Breast epithelium (tissue), 3 donors: ENCODE measurements at regions not wholly inside any gene's neighbourhood (a gene's known extent, or its start where the extent isn't known, plus 50 kb on each side); places are given as distances from the start of the nearest gene placed in this dataset.

Experiments
- CTCF ChIP-seq, 3 donors: fragments of 450-650 bp; IDR thresholded peaks; one replicate each; pipeline ENCODE4 v1.5.1; 2016 to 2017; ENCODE audit warnings: antibody characterized with exemption in 3 of 3, mild to moderate bottlenecking in 3 of 3, moderate library complexity in 3 of 3
- POLR2A ChIP-seq: fragments of 450-650 bp; IDR thresholded peaks from one replicate; pipeline ENCODE4 v1.6.1; 2016; ENCODE audit warnings: antibody characterized with exemption, mild to moderate bottlenecking, moderate library complexity
- POLR2AphosphoS5 ChIP-seq, 3 donors: sonication (generic); formaldehyde crosslinking; IDR thresholded peaks; one replicate each; pipeline ENCODE4 v1.6.1; 2017; ENCODE audit warnings: antibody characterized with exemption in 3 of 3

GRCh38 chr4:54427826-54428225, 198.7 kb downstream of the PDGFRA start:
- TF ChIP-seq CTCF (IDR thresholded peaks at IDR 0.05) (no peak), POLR2AphosphoS5 (IDR thresholded peaks at IDR 0.05) (no peak), POLR2A (no peak)
